GM12878 (cell line): ENCODE measurements at regions not wholly inside any gene's neighbourhood (a gene's known extent, or its start where the extent isn't known, plus 50 kb on each side); places are given as distances from the start of the nearest gene placed in this dataset.
A peak's percentile ranks its signal among the peaks of the same experiment; 100 is the strongest.

Experiments
- ATAC-seq: fragments of 200-7000 bp; cut with Tn5 transposase; 3 replicates; pipeline ENCODE4 v1.9.1; 2020; ENCODE audit warnings: mild to moderate bottlenecking, moderate library complexity
- BruUV-seq: library from RNA; stranded (reverse); fragments of 400-500 nt; replicated peaks from 2 replicates; lab custom pipeline; 2021; lab: Mats Ljungman, UMichigan
- CTCF ChIA-PET: fragments of 300-600 bp; sonication (Branson Sonifier 250); formaldehyde crosslinking; extraction: SDS; loops from one replicate; lab custom pipeline; 2021; ENCODE audit warnings: inconsistent platforms; lab: Yijun Ruan, JAX
- POLR2A ChIA-PET: fragments of 350-600 bp; formaldehyde crosslinking; extraction: SDS; loops from one replicate; lab custom pipeline; 2021; ENCODE audit warnings: inconsistent platforms; lab: Charles Lee
- RAD21 ChIA-PET: fragments of 300-600 bp; sonication (Branson Sonifier 250); formaldehyde crosslinking; loops from one replicate; lab custom pipeline; 2023; ENCODE audit warnings: antibody characterized with exemption; ENCODE audit not compliant: unreplicated experiment; lab: Charles Lee
- SMC1A ChIA-PET: fragments of 300-600 bp; sonication (Branson Sonifier 250); formaldehyde crosslinking; loops from one replicate; lab custom pipeline; 2023; ENCODE audit not compliant: unreplicated experiment, uncharacterized antibody; lab: Charles Lee
- DNase-seq: peaks from one replicate; pipeline ENCODE4 v3.0.0-alpha.2; 2011; ENCODE audit warnings: low read depth, low spot score
- FAIRE-seq: peaks from 3 replicates; lab custom pipeline; 2011; peaks lifted over from hg19 to GRCh38; lab: Jason Lieb, UNC
- H2AFZ ChIP-seq: 2 replicates; pipeline ENCODE4 v1.6.0; 2011; ENCODE audit warnings: low read depth, low read length, control low read depth; ENCODE audit not compliant: control insufficient read depth
- H3K27ac ChIP-seq: 2 replicates; pipeline ENCODE4 v1.5.1; 2011; ENCODE audit warnings: control low read depth; ENCODE audit not compliant: control insufficient read depth, insufficient read depth
- H3K27me3 ChIP-seq, 2 experiments: replicated peaks in 1 of 2; 2 replicates each; pipeline versions ENCODE4 v1.6.0 to v1.6.1; 2011; ENCODE audit warnings: low read length in 1 of 2; ENCODE audit not compliant: control insufficient read depth in 2 of 2, insufficient read depth in 2 of 2
- H3K36me3 ChIP-seq, 2 experiments: 2 replicates each; pipeline ENCODE4 v1.5.1; 2011; ENCODE audit warnings: low read length in 1 of 2; ENCODE audit not compliant: control insufficient read depth in 2 of 2, insufficient read depth in 2 of 2
- H3K4me1 ChIP-seq: 2 replicates; pipeline ENCODE4 v1.6.1; 2011; ENCODE audit warnings: mild to moderate bottlenecking, low read length, moderate library complexity, mixed read lengths; ENCODE audit not compliant: control insufficient read depth, insufficient read depth
- H3K4me2 ChIP-seq: 2 replicates; pipeline ENCODE4 v1.6.0; 2011; ENCODE audit warnings: control low read depth; ENCODE audit not compliant: control insufficient read depth, insufficient read depth
- H3K4me3 ChIP-seq: fragments of 200-600 bp; sonication (generic); 2 replicates; pipeline ENCODE4 v1.5.1; 2016
- H3K79me2 ChIP-seq: 2 replicates; pipeline ENCODE4 v1.6.0; 2011; ENCODE audit warnings: low read length; ENCODE audit not compliant: control insufficient read depth, insufficient read depth
- H3K9ac ChIP-seq: 2 replicates; pipeline ENCODE4 v1.8.0; 2011; ENCODE audit warnings: low read length, control low read depth, mixed read lengths; ENCODE audit not compliant: control insufficient read depth, insufficient read depth
- H3K9me3 ChIP-seq: replicated peaks from 3 replicates; pipeline ENCODE4 v1.5.1; 2011; ENCODE audit warnings: mild to moderate bottlenecking, low read length; ENCODE audit not compliant: control insufficient read depth, insufficient read depth
- H4K20me1 ChIP-seq: 2 replicates; pipeline ENCODE4 v1.6.0; 2011; ENCODE audit not compliant: control insufficient read depth, insufficient read depth
- EGR1 ChIP-seq, 2 experiments: IDR thresholded peaks; 1 replicate in 1 of 2; 2 replicates in 1 of 2; pipeline ENCODE4 v1.6.1; 2011 to 2012; ENCODE audit warnings: low read depth in 2 of 2, low read length in 2 of 2, borderline replicate concordance in 1 of 2, mild to moderate bottlenecking in 1 of 2, moderate library complexity in 1 of 2
- ETV6 ChIP-seq, 2 experiments: fragments of 450-650 bp in 1 of 2; IDR thresholded peaks in 1 of 2; conservative IDR thresholded peaks in 1 of 2; 2 replicates each; pipeline ENCODE4 v1.6.1; 2014; ENCODE audit warnings: antibody characterized with exemption in 1 of 2, borderline replicate concordance in 1 of 2, low read depth in 1 of 2, mild to moderate bottlenecking in 1 of 2, moderate library complexity in 1 of 2
- IRF4 ChIP-seq: IDR thresholded peaks from 2 replicates; pipeline ENCODE4 v1.6.1; 2011; ENCODE audit warnings: low read depth, low read length
- JUND ChIP-seq: IDR thresholded peaks from 2 replicates; pipeline ENCODE4 v1.6.1; 2012; ENCODE audit warnings: low read depth, mild to moderate bottlenecking, low read length, improper control_type of control experiment, moderate library complexity
- KDM1A ChIP-seq: fragments of 200-600 bp; sonication (generic); IDR thresholded peaks from 2 replicates; pipeline ENCODE4 v1.6.1; 2016; ENCODE audit warnings: borderline replicate concordance
- MYB ChIP-seq: fragments of 150-350 bp; IDR thresholded peaks from 2 replicates; pipeline ENCODE4 v1.6.1; 2014; ENCODE audit warnings: mild to moderate bottlenecking, low read depth, low read length, borderline replicate concordance
- NBN ChIP-seq: fragments of 450-650 bp; IDR thresholded peaks from 2 replicates; pipeline ENCODE4 v1.6.1; 2016
- NRF1 ChIP-seq: conservative IDR thresholded peaks from 2 replicates; pipeline ENCODE4 v1.6.1; 2011; ENCODE audit warnings: mild to moderate bottlenecking, low read depth, low read length, improper control_type of control experiment
- PAX5 ChIP-seq: IDR thresholded peaks from 2 replicates; pipeline ENCODE4 v1.6.1; 2011; ENCODE audit warnings: low read depth, low read length, borderline replicate concordance
- PRDM15 ChIP-seq: fragments of 450-650 bp; formaldehyde crosslinking; IDR thresholded peaks from 2 replicates; pipeline ENCODE4 v1.4.0; 2020; ENCODE audit warnings: mild to moderate bottlenecking, moderate library complexity
- RBBP5 ChIP-seq: fragments of 200-600 bp; sonication (generic); conservative IDR thresholded peaks from 2 replicates; pipeline ENCODE4 v1.6.1; 2016
- TCF3 ChIP-seq: IDR thresholded peaks from 2 replicates; pipeline ENCODE4 v1.6.1; 2012; ENCODE audit warnings: low read depth, mild to moderate bottlenecking, low read length, borderline replicate concordance; ENCODE audit not compliant: insufficient read depth
- ZBED1 ChIP-seq: IDR thresholded peaks from 2 replicates; pipeline ENCODE4 v1.6.1; 2016; ENCODE audit warnings: borderline replicate concordance
- ZBTB4 ChIP-seq: fragments of 450-650 bp; formaldehyde crosslinking; IDR thresholded peaks from 2 replicates; pipeline ENCODE4 v1.4.0; 2022; ENCODE audit warnings: mild to moderate bottlenecking, moderate library complexity
- ZNF274 ChIP-seq: IDR thresholded peaks from one replicate; pipeline ENCODE4 v1.8.0; 2011; ENCODE audit not compliant: insufficient read length, insufficient read depth
- WGBS: methylation state at CpG from one replicate; pipeline ENCODE4 v1.1.6; 2016; ENCODE audit warnings: low lambda C conversion rate; ENCODE audit not compliant: insufficient replicate concordance, insufficient coverage; ENCODE audit errors: missing lambda C conversion rate; 5-methylcytosine and 5-hydroxymethylcytosine counted together
- in situ Hi-C: fragments of 300-500 bp; cut with MboI; formaldehyde crosslinking; loops from 9 replicates; pipeline ENCODE4 v1.14.3; 2018; ENCODE audit warnings: mixed read lengths
- intact Hi-C: fragments of 100-400 bp; cut with micrococcal nuclease; formaldehyde crosslinking; loops from one replicate; pipeline ENCODE4 v1.14.2; 2022; ENCODE audit not compliant: unreplicated experiment
- TF ChIP-seq, protein P1 (sequence below): fragments of 450-650 bp; IDR thresholded peaks from 2 replicates; pipeline ENCODE4 v1.6.1; 2017; ENCODE audit warnings: mild to moderate bottlenecking, low read depth, inconsistent platforms; ENCODE audit not compliant: poor library complexity, severe bottlenecking

DNA sequence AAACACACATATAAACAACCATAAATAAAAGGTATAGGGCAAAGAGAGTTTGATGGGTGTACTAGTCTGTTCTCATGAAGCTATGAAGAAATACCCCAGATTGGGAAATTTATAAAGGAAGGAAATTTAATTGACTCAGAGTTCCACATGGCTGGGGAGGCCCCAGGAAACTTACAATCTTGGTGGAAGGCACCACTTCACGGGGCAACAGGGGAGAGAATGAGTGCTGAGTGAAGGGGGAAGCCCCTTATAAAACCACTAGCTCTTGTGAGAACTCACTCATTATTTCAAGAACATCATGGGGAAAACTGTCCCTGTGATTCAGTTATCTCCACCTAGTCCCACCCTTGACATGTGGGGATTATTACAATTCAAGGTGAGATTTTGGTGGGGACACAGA is 385.9 kb upstream of the ANO5 start (continued):
- TF ChIP-seq, protein P1, sequence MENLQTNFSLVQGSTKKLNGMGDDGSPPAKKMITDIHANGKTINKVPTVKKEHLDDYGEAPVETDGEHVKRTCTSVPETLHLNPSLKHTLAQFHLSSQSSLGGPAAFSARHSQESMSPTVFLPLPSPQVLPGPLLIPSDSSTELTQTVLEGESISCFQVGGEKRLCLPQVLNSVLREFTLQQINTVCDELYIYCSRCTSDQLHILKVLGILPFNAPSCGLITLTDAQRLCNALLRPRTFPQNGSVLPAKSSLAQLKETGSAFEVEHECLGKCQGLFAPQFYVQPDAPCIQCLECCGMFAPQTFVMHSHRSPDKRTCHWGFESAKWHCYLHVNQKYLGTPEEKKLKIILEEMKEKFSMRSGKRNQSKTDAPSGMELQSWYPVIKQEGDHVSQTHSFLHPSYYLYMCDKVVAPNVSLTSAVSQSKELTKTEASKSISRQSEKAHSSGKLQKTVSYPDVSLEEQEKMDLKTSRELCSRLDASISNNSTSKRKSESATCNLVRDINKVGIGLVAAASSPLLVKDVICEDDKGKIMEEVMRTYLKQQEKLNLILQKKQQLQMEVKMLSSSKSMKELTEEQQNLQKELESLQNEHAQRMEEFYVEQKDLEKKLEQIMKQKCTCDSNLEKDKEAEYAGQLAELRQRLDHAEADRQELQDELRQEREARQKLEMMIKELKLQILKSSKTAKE = no peak
- TF ChIP-seq EGR1 (IDR thresholded peaks at IDR 0.05; ENCODE audit: borderline replicate concordance in 1 of 2, low read depth in 2 of 2, low read length in 2 of 2) (no peak), TCF3 (no peak), PRDM15 (CRISPR knock-in tag) (no peak), ZNF274 (no peak), PAX5 (no peak)
- TF ChIP-seq, all 136 proteins: peak for 0

DNA sequence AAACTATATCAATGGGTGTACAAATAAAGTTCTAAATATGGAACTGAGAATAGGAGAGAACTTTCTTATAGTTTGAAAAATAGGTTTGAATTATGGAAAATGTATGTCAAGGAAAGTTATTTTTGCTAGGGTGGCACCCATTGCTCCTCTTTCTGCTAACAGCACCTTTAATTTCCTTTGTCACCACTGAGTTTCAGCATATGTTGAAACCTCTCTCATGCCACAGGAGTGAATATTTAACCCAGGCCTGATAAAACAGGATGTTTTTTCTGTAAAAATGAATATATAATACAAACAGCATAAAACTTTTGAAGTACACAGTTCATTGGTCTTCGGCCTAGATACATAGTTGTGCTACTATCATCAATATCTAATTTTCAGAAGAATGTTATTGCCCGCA is 385.5 kb upstream of the ANO5 start:
- FAIRE-seq (no peak), DNase-seq (no peak), ATAC-seq (peak; percentile 41)
- ChIA-PET RAD21 (no interaction called here), POLR2A (no interaction called here), SMC1A (no interaction called here), CTCF (no interaction called here)
- Histone ChIP-seq H3K79me2 (no peaks in the 10 kb centered on the region), H4K20me1 (no peaks in the 10 kb centered on the region), H3K36me3 (no peaks in the 10 kb centered on the region), H3K4me3 (no peak overlapping the region), H3K9me3 (no peaks in the 10 kb centered on the region), H3K4me1 (no peaks in the 10 kb centered on the region), H3K27me3 (no peaks in the 10 kb centered on the region), H3K9ac (no peak overlapping the region), H3K4me2 (no peak overlapping the region), H2AFZ (no peak overlapping the region), H3K27ac (no peak overlapping the region)
- BruUV-seq = no TSS peak
- WGBS = 22% methylated on average over 2 of the region's 2 CpGs
- intact Hi-C loops (no loop called here), in situ Hi-C loops (no loop called here)
- TF ChIP-seq KDM1A (no peak), RBBP5 (no peak), NBN (no peak), ETV6 (conservative IDR thresholded peaks at IDR 0.05 in 1 of 2, IDR thresholded peaks at IDR 0.05 in 1 of 2; ENCODE audit: borderline replicate concordance in 1 of 2, low read depth in 1 of 2) (no peak), ZBED1 (no peak), IRF4 (no peak), ZBTB4 (CRISPR knock-in tag) (no peak), MYB (no peak), NRF1 (no peak), JUND (no peak)
